Gastroesophageal sphincter (tissue), 4 donors: ENCODE measurements at regions not wholly inside any gene's neighbourhood (a gene's known extent, or its start where the extent isn't known, plus 50 kb on each side); places are given as distances from the start of the nearest gene placed in this dataset.

ENCODE experiments used
- ATAC-seq: fragments of 150-250 bp; one replicate; pipeline ENCODE4 v1.9.1; 2016; ENCODE audit warnings: mild to moderate bottlenecking, moderate library complexity
- H3K27ac ChIP-seq, 4 donors: fragments of 200-600 bp; sonication (generic) in 3 of 4; 1 replicate in 3 of 4; 2 replicates in 1 of 4; pipeline ENCODE4 v1.5.1; 2016 to 2019
- H3K27me3 ChIP-seq: fragments of 200-600 bp; sonication (generic); one replicate; pipeline ENCODE4 v1.5.1; 2019
- H3K36me3 ChIP-seq, 2 donors: fragments of 200-600 bp; sonication (generic); one replicate each; pipeline ENCODE4 v1.5.1; 2019; ENCODE audit warnings: control low read depth in 1 of 2
- H3K4me1 ChIP-seq, 3 donors: fragments of 200-600 bp; sonication (generic); 1 replicate in 2 of 3; 2 replicates in 1 of 3; pipeline ENCODE4 v1.5.1; 2016 to 2019; ENCODE audit warnings: control low read depth in 2 of 3
- H3K4me3 ChIP-seq, 2 donors: fragments of 200-600 bp; sonication (generic); one replicate each; pipeline ENCODE4 v1.5.1; 2019; ENCODE audit warnings: mild to moderate bottlenecking in 1 of 2, moderate library complexity in 1 of 2
- H3K9me3 ChIP-seq, 3 donors: fragments of 200-600 bp; sonication (generic); one replicate each; pipeline ENCODE4 v1.5.1; 2017 to 2019; ENCODE audit warnings: control low read depth in 2 of 3
- EP300 ChIP-seq: sonication (generic); formaldehyde crosslinking; IDR thresholded peaks from one replicate; pipeline ENCODE4 v1.6.1; 2017; ENCODE audit warnings: antibody characterized with exemption, mild to moderate bottlenecking
- POLR2A ChIP-seq, 2 donors: fragments of 450-650 bp; IDR thresholded peaks; one replicate each; pipeline ENCODE4 v1.6.1; 2017; ENCODE audit warnings: antibody characterized with exemption in 2 of 2, mild to moderate bottlenecking in 2 of 2, moderate library complexity in 1 of 2
- POLR2AphosphoS5 ChIP-seq: sonication (generic); formaldehyde crosslinking; IDR thresholded peaks from one replicate; pipeline ENCODE4 v1.6.1; 2017; ENCODE audit warnings: antibody characterized with exemption
- WGBS, 2 donors: methylation state at CpG; one replicate each; pipeline ENCODE4 v1.1.5; 2018; ENCODE audit warnings: low coverage in 1 of 2; 5-methylcytosine and 5-hydroxymethylcytosine counted together
- TF ChIP-seq, protein P1 (sequence below), 4 experiments: fragments of 200-600 bp in 2 of 4; fragments of 450-650 bp in 2 of 4; sonication (generic) in 1 of 4; IDR thresholded peaks; one replicate each; pipeline ENCODE4 v1.5.1; 2017 to 2019; ENCODE audit warnings: antibody characterized with exemption in 4 of 4, mild to moderate bottlenecking in 2 of 4, moderate library complexity in 2 of 4

GRCh38 chr16:89034573-89034961, 57.6 kb upstream of the CBFA2T3 start:
- TF ChIP-seq, protein P1, sequence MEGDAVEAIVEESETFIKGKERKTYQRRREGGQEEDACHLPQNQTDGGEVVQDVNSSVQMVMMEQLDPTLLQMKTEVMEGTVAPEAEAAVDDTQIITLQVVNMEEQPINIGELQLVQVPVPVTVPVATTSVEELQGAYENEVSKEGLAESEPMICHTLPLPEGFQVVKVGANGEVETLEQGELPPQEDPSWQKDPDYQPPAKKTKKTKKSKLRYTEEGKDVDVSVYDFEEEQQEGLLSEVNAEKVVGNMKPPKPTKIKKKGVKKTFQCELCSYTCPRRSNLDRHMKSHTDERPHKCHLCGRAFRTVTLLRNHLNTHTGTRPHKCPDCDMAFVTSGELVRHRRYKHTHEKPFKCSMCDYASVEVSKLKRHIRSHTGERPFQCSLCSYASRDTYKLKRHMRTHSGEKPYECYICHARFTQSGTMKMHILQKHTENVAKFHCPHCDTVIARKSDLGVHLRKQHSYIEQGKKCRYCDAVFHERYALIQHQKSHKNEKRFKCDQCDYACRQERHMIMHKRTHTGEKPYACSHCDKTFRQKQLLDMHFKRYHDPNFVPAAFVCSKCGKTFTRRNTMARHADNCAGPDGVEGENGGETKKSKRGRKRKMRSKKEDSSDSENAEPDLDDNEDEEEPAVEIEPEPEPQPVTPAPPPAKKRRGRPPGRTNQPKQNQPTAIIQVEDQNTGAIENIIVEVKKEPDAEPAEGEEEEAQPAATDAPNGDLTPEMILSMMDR (IDR thresholded peaks at IDR 0.05), result no peak
- TF ChIP-seq EP300 (no peak), POLR2A (IDR thresholded peaks at IDR 0.05) (no peak), POLR2AphosphoS5 (no peak)
- Histone ChIP-seq H3K27me3 (peaks cover 66% of the 10 kb centered on the region), H3K9me3 (peaks cover 0 to 8% (median 0%) of the 10 kb centered on the region in 3 donors), H3K4me1 (no peaks in the 10 kb centered on the region), H3K36me3 (no peaks in the 10 kb centered on the region), H3K27ac (no peak overlapping the region), H3K4me3 (no peak overlapping the region)
- peak; percentile 12 for ATAC-seq
- 100% methylated on average over 1 of the region's 10 CpGs; no CpG with 5 or more reads in 1 of the 2 donors for WGBS, 2 donors

DNA sequence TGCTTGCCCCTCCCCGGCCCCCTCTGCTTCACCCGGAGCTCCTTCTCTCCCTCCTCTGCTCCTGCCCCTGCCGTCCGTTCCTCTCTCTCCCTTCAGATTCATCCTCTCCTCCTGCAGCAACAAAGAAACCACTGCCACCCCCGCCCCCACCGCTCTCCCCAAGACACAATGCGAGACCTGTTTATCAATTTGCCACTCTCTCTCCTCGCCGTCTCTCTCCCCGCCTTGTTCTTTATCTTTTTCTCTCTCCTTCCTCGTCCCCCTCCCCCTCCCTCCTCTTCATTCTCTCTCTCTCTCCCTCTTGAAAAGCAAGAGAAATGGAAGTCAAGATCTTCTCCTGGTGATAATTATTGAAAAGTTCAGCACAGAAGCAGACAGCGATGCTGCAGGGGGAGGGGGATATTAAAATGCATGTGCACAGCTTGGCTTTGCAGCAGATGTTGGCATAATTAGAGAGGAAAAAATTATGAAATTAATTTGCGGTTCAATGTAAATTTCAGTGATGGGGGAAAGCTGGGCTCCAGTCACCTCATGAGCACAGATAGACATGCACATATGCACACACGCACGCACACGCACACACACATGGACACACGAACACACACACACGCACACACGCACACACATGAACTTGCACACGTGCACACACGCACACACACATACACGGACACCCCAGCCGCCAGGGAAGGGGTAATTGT, 58.1 kb upstream of the CBFA2T3 start:
- peaks cover 72% of the 10 kb centered on the region for H3K27me3 ChIP-seq
- H3K36me3 ChIP-seq, result no peaks in the 10 kb centered on the region
- 35 to 49% methylated on average over 5 to 18 of the region's 23 CpGs for WGBS, 2 donors
- TF ChIP-seq POLR2AphosphoS5 (no peak), POLR2A (IDR thresholded peaks at IDR 0.05) (no peak), EP300 (no peak)
- TF ChIP-seq, protein P1 (IDR thresholded peaks at IDR 0.05), result no peak
- H3K9me3 ChIP-seq, result peaks cover 0 to 8% (median 0%) of the 10 kb centered on the region in 3 donors
- no peak overlapping the region for H3K4me3 ChIP-seq
- H3K4me1 ChIP-seq, result no peaks in the 10 kb centered on the region
- no peak for ATAC-seq
- no peak overlapping the region for H3K27ac ChIP-seq

GRCh38 chr16:89035669-89036570, 57.7 kb upstream of the ACSF3 start:
- Histone ChIP-seq H3K4me1 (no peaks in the 10 kb centered on the region), H3K4me3 (no peak overlapping the region), H3K9me3 (peaks cover 0 to 6% (median 0%) of the 10 kb centered on the region in 3 donors), H3K27me3 (peaks cover 80% of the 10 kb centered on the region), H3K36me3 (no peaks in the 10 kb centered on the region), H3K27ac (no peak overlapping the region)
- ATAC-seq, result no peak
- 33 to 44% methylated on average over 3 to 11 of the region's 22 CpGs for WGBS, 2 donors
- TF ChIP-seq POLR2AphosphoS5, result no peak
- TF ChIP-seq EP300, result no peak
- TF ChIP-seq, protein P1 (IDR thresholded peaks at IDR 0.05), result no peak
- TF ChIP-seq POLR2A (IDR thresholded peaks at IDR 0.05), result no peak

- no peaks in the 10 kb centered on the region for H3K9me3 ChIP-seq
- WGBS, 2 donors, result 89% methylated on average over 3 of the region's 15 CpGs; no CpG with 5 or more reads in 1 of the 2 donors
- H3K4me3 ChIP-seq, result no peak overlapping the region
- H3K4me1 ChIP-seq, result no peaks in the 10 kb centered on the region
- no peak for ATAC-seq
- no peaks in the 10 kb centered on the region for H3K36me3 ChIP-seq
- H3K27ac ChIP-seq, result no peak overlapping the region
- no peak for TF ChIP-seq POLR2AphosphoS5
- TF ChIP-seq POLR2A (IDR thresholded peaks at IDR 0.05), result no peak
- no peak for TF ChIP-seq EP300
- H3K27me3 ChIP-seq, result peaks cover 88% of the 10 kb centered on the region
These were observed 56.9 kb upstream of the ACSF3 start for GRCh38 chr16:89036776-89037175.

DNA sequence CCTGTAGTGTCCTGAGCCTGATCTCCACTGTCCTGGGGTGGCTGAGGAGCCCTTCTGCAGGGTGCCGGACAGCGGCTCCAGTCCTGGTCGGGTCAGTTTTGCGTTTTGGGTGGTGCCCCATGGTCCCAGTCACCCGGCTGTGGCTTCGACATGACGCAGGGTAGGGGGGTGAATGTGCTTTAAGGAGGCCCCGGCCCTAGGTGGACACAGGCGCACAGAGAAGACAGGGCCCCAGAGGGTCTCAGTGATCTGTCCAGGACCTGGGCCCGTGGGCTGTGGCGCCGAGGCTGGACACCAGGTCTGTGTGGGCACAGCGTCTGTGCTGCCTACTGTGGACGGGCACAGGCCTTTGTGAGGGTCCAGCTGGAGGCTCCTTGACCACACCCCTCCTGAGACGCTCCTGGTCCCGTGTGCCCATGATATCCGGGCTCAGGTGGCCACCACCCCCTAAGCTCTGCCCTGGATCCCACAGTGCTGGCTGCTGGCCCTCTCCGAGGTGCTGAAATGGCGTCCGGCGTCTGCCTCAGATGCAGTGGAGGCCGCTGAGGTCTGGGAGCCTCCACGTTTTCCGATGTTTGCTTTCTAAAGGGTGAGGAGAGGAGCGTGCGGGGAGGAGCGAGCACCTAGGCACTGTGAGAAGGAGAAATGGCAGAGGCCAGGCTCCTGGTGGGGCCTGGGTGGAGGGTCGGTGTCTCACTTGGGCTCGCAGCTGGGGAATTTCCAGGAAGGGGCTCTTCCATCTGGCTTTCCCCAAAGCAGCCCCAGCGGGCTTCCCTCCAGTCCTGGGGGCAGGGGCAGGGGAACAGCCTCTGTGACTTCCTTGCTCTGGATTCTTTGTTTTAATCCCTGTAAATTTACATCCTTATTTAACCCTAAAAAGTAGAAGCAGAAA, 56.1 kb upstream of the ACSF3 start:
- no peak overlapping the region for H3K4me3 ChIP-seq
- peaks cover 95% of the 10 kb centered on the region for H3K27me3 ChIP-seq
- WGBS, 2 donors, result 54% methylated on average over 4 of the region's 30 CpGs; no CpG with 5 or more reads in 1 of the 2 donors
- no peak for ATAC-seq
- H3K4me1 ChIP-seq, result no peaks in the 10 kb centered on the region
- no peaks in the 10 kb centered on the region for H3K36me3 ChIP-seq
- no peak overlapping the region for H3K27ac ChIP-seq
- TF ChIP-seq, protein P1 (IDR thresholded peaks at IDR 0.05), result no peak
- TF ChIP-seq POLR2A (IDR thresholded peaks at IDR 0.05), result no peak
- TF ChIP-seq POLR2AphosphoS5, result no peak
- no peak for TF ChIP-seq EP300
- H3K9me3 ChIP-seq, result no peaks in the 10 kb centered on the region
